ENCODE measurements at regions not wholly inside any gene's neighbourhood (a gene's known extent, or its start where the extent isn't known, plus 50 kb on each side); places are given as distances from the start of the nearest gene placed in this dataset.

DNA sequence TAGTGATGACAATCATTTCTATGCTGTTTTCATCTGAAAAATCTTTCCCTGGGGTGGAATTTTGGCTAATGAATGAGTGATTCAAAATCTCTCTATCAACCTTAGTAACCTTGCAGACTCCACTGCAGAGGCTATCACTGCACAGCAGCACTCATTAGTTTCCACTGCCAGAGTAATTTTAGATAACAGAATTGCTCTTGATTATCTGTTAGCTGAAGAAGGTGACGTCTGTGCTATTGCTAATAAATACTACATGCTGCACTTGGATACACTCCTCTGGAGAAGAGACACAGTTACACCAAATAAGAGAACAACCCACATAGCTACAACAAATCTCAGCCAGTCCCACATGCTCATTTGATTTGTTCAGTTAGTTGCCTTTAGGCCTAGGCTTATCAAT, 1348.4 kb downstream of the NCAM2 start:
- TF ChIP-seq, protein P1, sequence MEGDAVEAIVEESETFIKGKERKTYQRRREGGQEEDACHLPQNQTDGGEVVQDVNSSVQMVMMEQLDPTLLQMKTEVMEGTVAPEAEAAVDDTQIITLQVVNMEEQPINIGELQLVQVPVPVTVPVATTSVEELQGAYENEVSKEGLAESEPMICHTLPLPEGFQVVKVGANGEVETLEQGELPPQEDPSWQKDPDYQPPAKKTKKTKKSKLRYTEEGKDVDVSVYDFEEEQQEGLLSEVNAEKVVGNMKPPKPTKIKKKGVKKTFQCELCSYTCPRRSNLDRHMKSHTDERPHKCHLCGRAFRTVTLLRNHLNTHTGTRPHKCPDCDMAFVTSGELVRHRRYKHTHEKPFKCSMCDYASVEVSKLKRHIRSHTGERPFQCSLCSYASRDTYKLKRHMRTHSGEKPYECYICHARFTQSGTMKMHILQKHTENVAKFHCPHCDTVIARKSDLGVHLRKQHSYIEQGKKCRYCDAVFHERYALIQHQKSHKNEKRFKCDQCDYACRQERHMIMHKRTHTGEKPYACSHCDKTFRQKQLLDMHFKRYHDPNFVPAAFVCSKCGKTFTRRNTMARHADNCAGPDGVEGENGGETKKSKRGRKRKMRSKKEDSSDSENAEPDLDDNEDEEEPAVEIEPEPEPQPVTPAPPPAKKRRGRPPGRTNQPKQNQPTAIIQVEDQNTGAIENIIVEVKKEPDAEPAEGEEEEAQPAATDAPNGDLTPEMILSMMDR (conservative IDR thresholded peaks at IDR 0.05 in 1 of 2, IDR thresholded peaks at IDR 0.05 in 1 of 2; ENCODE audit: extremely low read depth in 1 of 2, insufficient read depth in 1 of 2, low read depth in 1 of 2, low read length in 2 of 2), result no peak
- no peak for TF ChIP-seq EZH2 (IDR thresholded peaks at IDR 0.05; ENCODE audit: borderline replicate concordance, low read length)

Measured in mammary epithelial cell (primary cell).